SU-DHL-6 (cell line): ENCODE measurements at regions not wholly inside any gene's neighbourhood (a gene's known extent, or its start where the extent isn't known, plus 50 kb on each side); places are given as distances from the start of the nearest gene placed in this dataset.

Experiments used
- EZH2phosphoT487 ChIP-seq: fragments of 200-600 bp; sonication (generic), shearing (Covaris generic); conservative IDR thresholded peaks from 2 replicates; pipeline ENCODE4 v1.6.1; 2018; ENCODE audit warnings: mild to moderate bottlenecking, antibody characterized with exemption, low read length, moderate library complexity, mixed read lengths
- TF ChIP-seq, protein P1 (sequence below): fragments of 200-600 bp; sonication (generic); IDR thresholded peaks from one replicate; pipeline ENCODE4 v1.5.1; 2017; ENCODE audit warnings: antibody characterized with exemption, mild to moderate bottlenecking, low read length, moderate library complexity; ENCODE audit not compliant: insufficient read depth, poor library complexity, severe bottlenecking

GRCh38 chr1:106831511-106831910 lies 225.0 kb upstream of the PRMT6 start:
- TF ChIP-seq, protein P1, sequence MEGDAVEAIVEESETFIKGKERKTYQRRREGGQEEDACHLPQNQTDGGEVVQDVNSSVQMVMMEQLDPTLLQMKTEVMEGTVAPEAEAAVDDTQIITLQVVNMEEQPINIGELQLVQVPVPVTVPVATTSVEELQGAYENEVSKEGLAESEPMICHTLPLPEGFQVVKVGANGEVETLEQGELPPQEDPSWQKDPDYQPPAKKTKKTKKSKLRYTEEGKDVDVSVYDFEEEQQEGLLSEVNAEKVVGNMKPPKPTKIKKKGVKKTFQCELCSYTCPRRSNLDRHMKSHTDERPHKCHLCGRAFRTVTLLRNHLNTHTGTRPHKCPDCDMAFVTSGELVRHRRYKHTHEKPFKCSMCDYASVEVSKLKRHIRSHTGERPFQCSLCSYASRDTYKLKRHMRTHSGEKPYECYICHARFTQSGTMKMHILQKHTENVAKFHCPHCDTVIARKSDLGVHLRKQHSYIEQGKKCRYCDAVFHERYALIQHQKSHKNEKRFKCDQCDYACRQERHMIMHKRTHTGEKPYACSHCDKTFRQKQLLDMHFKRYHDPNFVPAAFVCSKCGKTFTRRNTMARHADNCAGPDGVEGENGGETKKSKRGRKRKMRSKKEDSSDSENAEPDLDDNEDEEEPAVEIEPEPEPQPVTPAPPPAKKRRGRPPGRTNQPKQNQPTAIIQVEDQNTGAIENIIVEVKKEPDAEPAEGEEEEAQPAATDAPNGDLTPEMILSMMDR, result no peak
- TF ChIP-seq EZH2phosphoT487, result no peak
